CD14-positive monocyte (primary cell): ENCODE measurements at regions not wholly inside any gene's neighbourhood (a gene's known extent, or its start where the extent isn't known, plus 50 kb on each side); places are given as distances from the start of the nearest gene placed in this dataset.

ENCODE experiments used
- DNase-seq, 3 donors: peaks; one replicate each; pipeline ENCODE4 v3.0.0-alpha.2; 2011 to 2022
- H2AFZ ChIP-seq: 2 replicates; pipeline ENCODE4 v1.6.0; 2012; ENCODE audit warnings: mild to moderate bottlenecking, low read depth, low read length, inconsistent platforms; ENCODE audit not compliant: insufficient read depth, poor library complexity, severe bottlenecking
- H3K27ac ChIP-seq, 2 donors: 1 replicate in 1 of 2; 2 replicates in 1 of 2; pipeline ENCODE4 v1.5.1; 2012 to 2013; ENCODE audit warnings: low read length in 2 of 2, control low read depth in 1 of 2, inconsistent platforms in 1 of 2, low read depth in 1 of 2, mild to moderate bottlenecking in 1 of 2
- H3K27me3 ChIP-seq, 2 donors: one replicate each; pipeline versions ENCODE4 v1.6.0 to v1.6.1; 2011 to 2013; ENCODE audit warnings: low read length in 2 of 2; ENCODE audit not compliant: control insufficient read depth in 2 of 2, insufficient read depth in 2 of 2
- H3K36me3 ChIP-seq, 2 donors: replicated peaks in 1 of 2; 1 replicate in 1 of 2; 2 replicates in 1 of 2; pipeline versions ENCODE4 v1.5.1 to v1.6.1; 2012 to 2013; ENCODE audit warnings: low read length in 2 of 2, control low read depth in 1 of 2, inconsistent platforms in 1 of 2, mild to moderate bottlenecking in 1 of 2; ENCODE audit not compliant: insufficient read depth in 2 of 2, control insufficient read depth in 1 of 2
- H3K4me1 ChIP-seq, 2 donors: 1 replicate in 1 of 2; 2 replicates in 1 of 2; pipeline versions ENCODE4 v1.5.1 to v1.6.1; 2012 to 2013; ENCODE audit warnings: low read length in 2 of 2, control low read depth in 1 of 2, inconsistent platforms in 1 of 2, mild to moderate bottlenecking in 1 of 2, moderate library complexity in 1 of 2; ENCODE audit not compliant: insufficient read depth in 2 of 2, control insufficient read depth in 1 of 2
- H3K4me2 ChIP-seq: replicated peaks from 2 replicates; pipeline ENCODE3; 2012; ENCODE audit warnings: low read length, moderate library complexity, mild to moderate bottlenecking; ENCODE audit not compliant: poor library complexity, severe bottlenecking; ENCODE audit errors: extremely low read depth
- H3K4me3 ChIP-seq, 3 experiments: fragments of 200-600 bp in 1 of 3; sonication (generic) in 1 of 3; replicated peaks in 1 of 3; 1 replicate in 2 of 3; 2 replicates in 1 of 3; pipeline ENCODE4 v1.5.1; 2011 to 2013; ENCODE audit warnings: low read length in 3 of 3, mild to moderate bottlenecking in 3 of 3, control low read depth in 2 of 3, low read depth in 2 of 3, inconsistent platforms in 1 of 3, moderate library complexity in 1 of 3
- H3K79me2 ChIP-seq: 2 replicates; pipeline ENCODE4 v1.6.0; 2012; ENCODE audit warnings: mild to moderate bottlenecking, control low read depth, inconsistent platforms, low read length, moderate library complexity; ENCODE audit not compliant: insufficient read depth
- H3K9ac ChIP-seq: 2 replicates; pipeline ENCODE4 v1.6.0; 2017; ENCODE audit warnings: low read length, mild to moderate bottlenecking; ENCODE audit not compliant: insufficient read depth, poor library complexity, severe bottlenecking
- H3K9me3 ChIP-seq, 2 donors: replicated peaks in 1 of 2; 1 replicate in 1 of 2; 2 replicates in 1 of 2; pipeline versions ENCODE4 v1.5.1 to v1.6.1; 2012 to 2013; ENCODE audit warnings: low read length in 2 of 2, control low read depth in 1 of 2; ENCODE audit not compliant: control insufficient read depth in 1 of 2, insufficient read depth in 1 of 2
- H4K20me1 ChIP-seq: 2 replicates; pipeline ENCODE4 v1.6.0; 2012; ENCODE audit warnings: mild to moderate bottlenecking, low read length, control low read depth, moderate library complexity; ENCODE audit not compliant: insufficient read depth
- H3K27ac Mint-ChIP-seq, 7 donors: one replicate each; pipeline ENCODE4 v1.8.0; 2020; ENCODE audit warnings: mild to moderate bottlenecking in 7 of 7, mixed read lengths in 7 of 7, moderate library complexity in 6 of 7, inconsistent platforms in 2 of 7
- H3K27me3 Mint-ChIP-seq, 3 donors: one replicate each; pipeline ENCODE4 v1.8.0; 2021 to 2022; ENCODE audit warnings: low read depth in 3 of 3, mild to moderate bottlenecking in 3 of 3, mixed read lengths in 3 of 3, moderate library complexity in 3 of 3, inconsistent platforms in 1 of 3
- H3K36me3 Mint-ChIP-seq, 2 donors: one replicate each; pipeline ENCODE4 v1.8.0; 2020; ENCODE audit warnings: mixed read lengths in 2 of 2, inconsistent platforms in 1 of 2, mild to moderate bottlenecking in 1 of 2
- H3K4me1 Mint-ChIP-seq: one replicate; pipeline ENCODE4 v1.8.0; 2020; ENCODE audit warnings: mild to moderate bottlenecking, mixed read lengths
- H3K4me3 Mint-ChIP-seq, 2 donors: one replicate each; pipeline ENCODE4 v1.8.0; 2020; ENCODE audit warnings: mild to moderate bottlenecking in 2 of 2, mixed read lengths in 2 of 2, moderate library complexity in 1 of 2
- H3K9me3 Mint-ChIP-seq, 7 donors: one replicate each; pipeline ENCODE4 v1.8.0; 2020 to 2022; ENCODE audit warnings: mixed read lengths in 7 of 7, mild to moderate bottlenecking in 6 of 7, moderate library complexity in 6 of 7, inconsistent platforms in 2 of 7
- whole genome bisulfite sequencing: methylation state at CpG from one replicate; pipeline ENCODE4 v1.1.5; 2013; ENCODE audit warnings: missing lambda C conversion rate; ENCODE audit not compliant: insufficient coverage; 5-methylcytosine and 5-hydroxymethylcytosine counted together
- intact Hi-C, 2 donors: fragments of 100-400 bp; cut with micrococcal nuclease; formaldehyde crosslinking; loops; one replicate each; pipeline versions ENCODE4 v1.15.0 to v1.15.1; 2023
- TF ChIP-seq, protein P1 (sequence below): fragments of 200-600 bp; IDR thresholded peaks from one replicate; pipeline ENCODE4 v1.8.0; 2022; ENCODE audit warnings: antibody characterized with exemption, mild to moderate bottlenecking

DNA sequence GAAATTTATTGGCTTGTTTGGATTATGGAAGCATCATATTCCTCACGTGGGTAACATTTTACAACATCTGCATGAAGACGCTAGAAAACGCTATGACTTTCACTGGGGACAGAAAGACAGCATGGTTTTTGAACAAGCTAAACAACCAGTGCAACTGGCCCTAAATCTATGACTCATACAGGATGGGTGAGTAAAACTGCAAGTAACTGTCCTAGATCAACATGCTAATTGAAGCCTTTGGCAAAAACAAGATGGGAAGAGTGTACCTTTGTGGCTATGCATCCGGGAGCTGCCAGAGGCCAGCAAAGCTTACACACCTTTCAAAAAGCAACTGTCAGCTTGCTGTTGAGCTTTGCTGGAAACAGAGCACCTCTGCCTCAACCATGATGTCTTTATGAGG is 1096.0 kb upstream of the DDX18 start:
- no peaks in the 10 kb centered on the region for H3K27me3 Mint-ChIP-seq
- H3K4me3 ChIP-seq, result no peak overlapping the region
- peaks cover 9 to 12% of the 10 kb centered on the region in 2 donors for H3K9me3 ChIP-seq
- H3K9me3 Mint-ChIP-seq, result peaks cover 0 to 21% (median 3%) of the 10 kb centered on the region in 7 donors
- no peaks in the 10 kb centered on the region for H3K79me2 ChIP-seq
- H4K20me1 ChIP-seq, result no peaks in the 10 kb centered on the region
- no peak overlapping the region for H3K27ac Mint-ChIP-seq
- TF ChIP-seq, protein P1, sequence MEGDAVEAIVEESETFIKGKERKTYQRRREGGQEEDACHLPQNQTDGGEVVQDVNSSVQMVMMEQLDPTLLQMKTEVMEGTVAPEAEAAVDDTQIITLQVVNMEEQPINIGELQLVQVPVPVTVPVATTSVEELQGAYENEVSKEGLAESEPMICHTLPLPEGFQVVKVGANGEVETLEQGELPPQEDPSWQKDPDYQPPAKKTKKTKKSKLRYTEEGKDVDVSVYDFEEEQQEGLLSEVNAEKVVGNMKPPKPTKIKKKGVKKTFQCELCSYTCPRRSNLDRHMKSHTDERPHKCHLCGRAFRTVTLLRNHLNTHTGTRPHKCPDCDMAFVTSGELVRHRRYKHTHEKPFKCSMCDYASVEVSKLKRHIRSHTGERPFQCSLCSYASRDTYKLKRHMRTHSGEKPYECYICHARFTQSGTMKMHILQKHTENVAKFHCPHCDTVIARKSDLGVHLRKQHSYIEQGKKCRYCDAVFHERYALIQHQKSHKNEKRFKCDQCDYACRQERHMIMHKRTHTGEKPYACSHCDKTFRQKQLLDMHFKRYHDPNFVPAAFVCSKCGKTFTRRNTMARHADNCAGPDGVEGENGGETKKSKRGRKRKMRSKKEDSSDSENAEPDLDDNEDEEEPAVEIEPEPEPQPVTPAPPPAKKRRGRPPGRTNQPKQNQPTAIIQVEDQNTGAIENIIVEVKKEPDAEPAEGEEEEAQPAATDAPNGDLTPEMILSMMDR, result no peak
- H3K36me3 Mint-ChIP-seq, result no peaks in the 10 kb centered on the region
- intact Hi-C loops, result no loop called here
- no peaks in the 10 kb centered on the region for H3K4me1 Mint-ChIP-seq
- DNase-seq, result no peak
- H3K36me3 ChIP-seq, result no peaks in the 10 kb centered on the region
- H3K4me1 ChIP-seq, result no peaks in the 10 kb centered on the region
- no peak overlapping the region for H3K4me2 ChIP-seq
- H3K4me3 Mint-ChIP-seq, result no peak overlapping the region
- H3K27me3 ChIP-seq, result no peaks in the 10 kb centered on the region
- no peak overlapping the region for H3K9ac ChIP-seq
- H2AFZ ChIP-seq, result no peak overlapping the region
- WGBS, result 93% methylated on average over 3 of the region's 4 CpGs
- no peak overlapping the region for H3K27ac ChIP-seq

DNA sequence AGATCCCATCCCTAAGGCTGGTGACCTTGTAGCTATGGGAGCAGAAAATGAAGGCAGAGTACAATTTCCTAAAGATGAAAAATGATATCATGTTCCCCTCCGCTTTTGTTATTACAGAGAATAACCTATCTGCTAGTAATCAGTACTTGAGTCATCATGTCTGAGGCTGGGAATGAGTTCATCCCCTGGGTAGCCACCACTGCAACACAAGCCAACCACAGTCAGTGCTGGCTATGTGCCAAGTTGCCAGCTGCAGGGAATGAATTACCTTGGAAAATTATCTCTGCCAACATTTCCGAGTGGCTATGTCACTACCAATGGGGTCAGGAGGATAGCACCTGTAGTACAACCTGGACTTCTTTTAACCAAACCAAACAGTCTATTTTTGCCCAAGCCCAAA is 1094.7 kb upstream of the DDX18 start:
- Histone ChIP-seq H3K27ac (no peak overlapping the region), H3K36me3 (no peaks in the 10 kb centered on the region), H3K4me1 (no peaks in the 10 kb centered on the region), H3K27me3 (no peaks in the 10 kb centered on the region), H3K9me3 (peaks cover 9 to 12% of the 10 kb centered on the region in 2 donors), H3K9ac (no peak overlapping the region), H2AFZ (no peak overlapping the region), H3K79me2 (no peaks in the 10 kb centered on the region), H4K20me1 (no peaks in the 10 kb centered on the region), H3K4me2 (no peak overlapping the region), H3K4me3 (no peak overlapping the region)
- no peak for DNase-seq
- Mint-ChIP-seq H3K4me3 (no peak overlapping the region), H3K4me1 (no peaks in the 10 kb centered on the region), H3K9me3 (peaks cover 0 to 28% (median 3%) of the 10 kb centered on the region in 7 donors), H3K36me3 (no peaks in the 10 kb centered on the region), H3K27ac (no peak overlapping the region), H3K27me3 (no peaks in the 10 kb centered on the region)
- 75% methylated on average over 1 of the region's 2 CpGs for WGBS
- intact Hi-C loops, result no loop called here
- TF ChIP-seq, protein P1, result no peak
